Testis (tissue), 2 donors: ENCODE measurements at regions not wholly inside any gene's neighbourhood (a gene's known extent, or its start where the extent isn't known, plus 50 kb on each side); places are given as distances from the start of the nearest gene placed in this dataset.

Experiments
- POLR2A ChIP-seq: fragments of 450-650 bp; IDR thresholded peaks from one replicate; pipeline ENCODE4 v1.6.1; 2017; ENCODE audit warnings: antibody characterized with exemption, mild to moderate bottlenecking, moderate library complexity
- TF ChIP-seq, protein P1 (sequence below), 3 experiments: fragments of 450-650 bp in 2 of 3; fragments of 200-600 bp in 1 of 3; sonication (generic) in 1 of 3; IDR thresholded peaks; one replicate each; pipeline ENCODE4 v1.5.1; 2016 to 2019; ENCODE audit warnings: antibody characterized with exemption in 3 of 3, mild to moderate bottlenecking in 2 of 3, moderate library complexity in 1 of 3

- TF ChIP-seq, protein P1, sequence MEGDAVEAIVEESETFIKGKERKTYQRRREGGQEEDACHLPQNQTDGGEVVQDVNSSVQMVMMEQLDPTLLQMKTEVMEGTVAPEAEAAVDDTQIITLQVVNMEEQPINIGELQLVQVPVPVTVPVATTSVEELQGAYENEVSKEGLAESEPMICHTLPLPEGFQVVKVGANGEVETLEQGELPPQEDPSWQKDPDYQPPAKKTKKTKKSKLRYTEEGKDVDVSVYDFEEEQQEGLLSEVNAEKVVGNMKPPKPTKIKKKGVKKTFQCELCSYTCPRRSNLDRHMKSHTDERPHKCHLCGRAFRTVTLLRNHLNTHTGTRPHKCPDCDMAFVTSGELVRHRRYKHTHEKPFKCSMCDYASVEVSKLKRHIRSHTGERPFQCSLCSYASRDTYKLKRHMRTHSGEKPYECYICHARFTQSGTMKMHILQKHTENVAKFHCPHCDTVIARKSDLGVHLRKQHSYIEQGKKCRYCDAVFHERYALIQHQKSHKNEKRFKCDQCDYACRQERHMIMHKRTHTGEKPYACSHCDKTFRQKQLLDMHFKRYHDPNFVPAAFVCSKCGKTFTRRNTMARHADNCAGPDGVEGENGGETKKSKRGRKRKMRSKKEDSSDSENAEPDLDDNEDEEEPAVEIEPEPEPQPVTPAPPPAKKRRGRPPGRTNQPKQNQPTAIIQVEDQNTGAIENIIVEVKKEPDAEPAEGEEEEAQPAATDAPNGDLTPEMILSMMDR (IDR thresholded peaks at IDR 0.05): no peak
- TF ChIP-seq POLR2A: no peak
These were observed 167.9 kb upstream of the SLC39A10 start for GRCh38 chr2:195489101-195489500.
